GM12873 (cell line): ENCODE measurements at regions not wholly inside any gene's neighbourhood (a gene's known extent, or its start where the extent isn't known, plus 50 kb on each side); places are given as distances from the start of the nearest gene placed in this dataset.

ENCODE experiments used
- TF ChIP-seq, protein P1 (sequence below): IDR thresholded peaks from 2 replicates; pipeline ENCODE4 v1.5.1; 2012; ENCODE audit warnings: low read depth, mild to moderate bottlenecking, moderate library complexity, low read length, control low read depth; ENCODE audit not compliant: insufficient read depth; ENCODE audit errors: missing control alignments

DNA sequence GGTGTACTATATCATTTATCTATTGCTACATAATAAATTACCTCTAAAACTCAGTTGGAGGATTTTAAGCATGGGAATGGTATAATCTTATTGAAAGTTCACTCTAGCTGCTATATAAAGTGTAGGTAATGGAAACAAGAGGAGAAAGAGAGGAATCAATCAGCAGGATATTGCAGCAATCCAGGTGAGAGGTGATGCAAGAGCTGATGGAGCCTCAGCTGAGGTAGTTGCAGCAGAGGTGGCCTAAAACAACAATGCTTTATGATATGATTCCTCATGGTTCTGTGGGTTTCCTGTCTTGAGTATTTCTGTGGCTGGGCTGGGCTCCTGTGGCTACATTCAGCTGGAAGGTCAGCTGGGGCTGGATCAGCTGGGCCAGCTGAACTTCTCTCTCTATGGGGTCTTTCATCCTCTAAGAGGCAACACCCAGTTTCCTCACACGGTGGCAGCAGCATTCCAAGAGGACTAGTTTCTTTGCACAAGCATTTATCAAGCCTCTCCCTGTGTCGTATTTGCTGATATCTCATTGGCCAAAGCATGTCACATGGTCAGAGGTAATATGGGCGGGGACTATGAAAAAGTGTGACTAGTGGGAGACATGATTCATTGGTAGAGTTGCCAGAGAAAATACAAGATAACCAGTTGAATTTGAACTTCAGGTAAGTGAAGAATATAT lies 135.4 kb upstream of the LARGE1 start:
- TF ChIP-seq, protein P1, sequence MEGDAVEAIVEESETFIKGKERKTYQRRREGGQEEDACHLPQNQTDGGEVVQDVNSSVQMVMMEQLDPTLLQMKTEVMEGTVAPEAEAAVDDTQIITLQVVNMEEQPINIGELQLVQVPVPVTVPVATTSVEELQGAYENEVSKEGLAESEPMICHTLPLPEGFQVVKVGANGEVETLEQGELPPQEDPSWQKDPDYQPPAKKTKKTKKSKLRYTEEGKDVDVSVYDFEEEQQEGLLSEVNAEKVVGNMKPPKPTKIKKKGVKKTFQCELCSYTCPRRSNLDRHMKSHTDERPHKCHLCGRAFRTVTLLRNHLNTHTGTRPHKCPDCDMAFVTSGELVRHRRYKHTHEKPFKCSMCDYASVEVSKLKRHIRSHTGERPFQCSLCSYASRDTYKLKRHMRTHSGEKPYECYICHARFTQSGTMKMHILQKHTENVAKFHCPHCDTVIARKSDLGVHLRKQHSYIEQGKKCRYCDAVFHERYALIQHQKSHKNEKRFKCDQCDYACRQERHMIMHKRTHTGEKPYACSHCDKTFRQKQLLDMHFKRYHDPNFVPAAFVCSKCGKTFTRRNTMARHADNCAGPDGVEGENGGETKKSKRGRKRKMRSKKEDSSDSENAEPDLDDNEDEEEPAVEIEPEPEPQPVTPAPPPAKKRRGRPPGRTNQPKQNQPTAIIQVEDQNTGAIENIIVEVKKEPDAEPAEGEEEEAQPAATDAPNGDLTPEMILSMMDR = no peak

DNA sequence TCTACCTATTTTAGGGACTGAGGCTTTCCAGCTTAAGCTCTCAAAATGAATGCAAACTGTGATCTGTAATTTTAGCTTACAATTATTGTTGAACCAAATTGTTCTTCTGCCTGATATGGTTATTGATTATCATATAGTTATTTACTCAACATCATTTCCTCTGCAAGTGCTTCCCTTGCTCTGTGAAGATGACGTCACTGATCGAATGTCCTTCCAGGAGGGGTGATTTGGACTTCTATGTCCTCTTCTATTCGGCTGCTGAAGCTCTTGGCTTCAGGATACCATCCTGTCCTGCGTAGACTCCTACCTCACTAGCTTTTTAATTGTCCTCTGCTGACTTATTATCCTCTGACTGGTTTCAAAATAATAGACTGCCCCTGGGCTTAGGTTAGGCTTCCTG lies 137.4 kb upstream of the LARGE1 start:
- TF ChIP-seq, protein P1 = no peak

DNA sequence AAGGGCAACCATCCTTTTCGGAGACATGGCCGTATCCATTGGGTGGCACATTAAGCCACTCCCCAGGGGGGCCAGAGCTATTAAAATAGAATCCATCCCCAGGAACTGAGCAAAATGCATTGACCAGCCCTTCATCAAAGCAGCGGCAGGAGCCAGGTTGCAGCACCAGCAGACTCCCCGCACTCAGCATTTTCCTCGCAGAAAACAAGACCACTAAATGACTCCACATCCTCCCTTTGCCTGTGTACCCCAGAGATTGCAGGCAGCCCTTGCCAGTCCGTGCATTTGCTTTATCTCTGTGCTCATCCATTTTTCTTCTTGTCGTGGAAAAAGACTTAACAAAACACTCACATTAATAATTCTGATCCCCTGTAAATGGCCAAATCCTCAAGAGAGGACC lies 144.4 kb upstream of the LARGE1 start:
- TF ChIP-seq, protein P1 = no peak

DNA sequence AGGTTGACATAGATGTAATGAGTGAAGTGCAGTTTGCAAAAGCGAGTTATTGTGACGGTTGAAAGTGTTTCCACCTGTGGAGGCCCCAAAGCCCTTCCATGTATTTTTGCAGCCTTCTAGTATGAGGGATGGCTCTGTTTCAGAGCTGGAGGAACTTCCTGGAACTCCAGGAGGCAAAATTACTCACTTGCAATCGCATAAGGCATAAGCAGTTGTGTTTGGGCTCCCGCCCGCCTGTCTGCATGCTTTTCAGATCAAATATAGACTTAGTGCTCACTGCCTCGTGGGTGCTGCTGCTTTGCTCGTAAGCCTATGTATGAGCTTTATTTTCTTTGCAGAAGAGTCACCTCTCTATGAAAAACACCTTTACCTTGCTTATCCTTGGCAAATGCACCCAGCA lies 146.8 kb upstream of the LARGE1 start:
- TF ChIP-seq, protein P1 = no peak

DNA sequence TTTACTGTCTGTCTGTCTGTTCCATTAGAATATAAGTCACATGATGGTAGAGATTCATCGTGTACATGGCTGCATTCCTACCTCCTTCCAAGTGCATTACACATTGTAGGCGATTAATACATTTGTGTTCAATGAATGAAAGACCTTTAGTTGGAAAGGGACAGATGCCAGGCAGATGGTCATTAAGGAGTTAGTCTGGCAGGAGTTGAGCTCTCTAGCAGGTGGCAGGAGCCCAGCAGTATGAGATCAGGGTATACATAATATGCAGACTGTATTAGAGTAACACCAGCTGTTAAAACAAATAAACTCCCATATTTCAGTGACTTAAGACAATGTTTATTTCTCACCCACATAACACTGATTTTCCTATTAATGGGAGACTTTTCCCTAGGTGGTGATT lies 147.7 kb upstream of the LARGE1 start:
- TF ChIP-seq, protein P1 = no peak

DNA sequence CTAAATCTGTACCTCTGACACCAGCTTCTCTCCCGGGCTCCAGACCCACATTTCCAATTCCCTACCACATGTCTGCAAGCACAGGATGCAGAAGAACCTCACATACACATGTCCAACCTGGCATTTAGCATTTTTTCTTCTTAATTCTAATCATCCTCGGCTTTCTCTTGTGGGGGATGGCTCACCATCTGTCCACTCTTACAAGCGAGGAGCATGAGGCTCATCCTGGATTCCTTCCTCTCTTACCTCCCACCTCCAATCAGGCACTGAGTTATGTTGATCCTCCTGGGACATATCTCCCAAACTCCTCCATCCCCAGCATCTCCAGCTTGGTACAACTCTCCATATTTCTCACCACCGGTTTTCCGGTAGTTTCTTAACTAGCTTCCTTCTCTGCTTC lies 149.8 kb upstream of the LARGE1 start:
- TF ChIP-seq, protein P1 = no peak

DNA sequence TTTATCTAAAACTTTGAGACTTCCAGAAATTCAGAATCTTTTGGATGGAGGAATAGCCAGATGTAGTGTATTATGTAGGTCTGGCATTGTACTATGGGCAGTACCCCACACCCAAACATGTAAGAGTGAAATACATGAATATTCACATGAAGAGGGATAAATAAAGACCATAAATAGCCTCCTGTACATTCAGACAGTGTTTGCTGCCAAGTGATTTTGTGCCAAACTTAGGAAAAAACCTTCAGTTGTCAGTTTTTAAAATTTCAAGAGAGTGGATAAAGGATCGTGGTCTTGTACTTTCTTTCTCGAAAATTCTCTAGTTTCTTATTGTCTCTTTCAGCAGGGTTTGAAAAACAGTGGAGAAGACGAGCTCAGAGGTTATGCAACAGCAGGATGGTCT lies 150.3 kb upstream of the LARGE1 start:
- TF ChIP-seq, protein P1 = no peak
